LNCaP clone FGC (cell line): ENCODE measurements at regions not wholly inside any gene's neighbourhood (a gene's known extent, or its start where the extent isn't known, plus 50 kb on each side); places are given as distances from the start of the nearest gene placed in this dataset.

ENCODE experiments used
- DNase-seq: peaks from one replicate; pipeline ENCODE4 v3.0.0-alpha.2; 2011; ENCODE audit warnings: low read depth
- H3K4me3 ChIP-seq: 2 replicates; pipeline ENCODE4 v1.5.1; 2011; ENCODE audit warnings: mild to moderate bottlenecking, low read depth, low read length, control low read depth
- CTCF ChIP-seq: IDR thresholded peaks from 2 replicates; pipeline ENCODE4 v1.5.1; 2012; ENCODE audit warnings: mild to moderate bottlenecking; ENCODE audit not compliant: control insufficient read depth, insufficient read depth; ENCODE audit errors: extremely low read depth

GRCh38 chr12:88924162-88924561, 343.9 kb upstream of the KITLG start:
- no peak overlapping the region for H3K4me3 ChIP-seq
- peak; percentile 76 for DNase-seq
- no peak for TF ChIP-seq CTCF

DNA sequence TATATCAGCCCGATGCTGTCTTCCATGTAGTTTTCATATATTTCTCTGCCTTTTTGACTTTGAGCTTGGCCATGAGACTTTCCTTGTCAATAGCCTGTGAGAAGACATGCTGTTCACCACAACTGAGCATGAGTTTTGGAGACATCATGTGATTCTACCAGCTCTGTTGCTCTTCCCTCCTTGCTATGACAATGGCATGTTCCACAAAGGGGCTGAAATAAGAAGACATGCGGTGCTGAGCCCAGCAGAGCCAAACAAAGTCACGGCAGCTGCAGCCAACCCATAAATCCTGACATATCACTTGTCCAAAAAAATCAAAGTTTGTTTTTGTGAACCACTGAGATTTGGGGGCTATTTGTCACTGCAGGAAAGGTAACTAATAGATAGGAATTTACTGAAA, 343.4 kb upstream of the KITLG start:
- no peak overlapping the region for H3K4me3 ChIP-seq
- no peak for DNase-seq
- no peak for TF ChIP-seq CTCF

GRCh38 chr12:88922816-88923215, 342.5 kb upstream of the KITLG start:
- no peak for TF ChIP-seq CTCF
- DNase-seq: no peak
- H3K4me3 ChIP-seq: no peak overlapping the region

- no peak for DNase-seq
- no peak overlapping the region for H3K4me3 ChIP-seq
- no peak for TF ChIP-seq CTCF
Measured at GRCh38 chr12:88921890-88922532, 341.7 kb upstream of the KITLG start.

GRCh38 chr12:88921434-88921833, 341.2 kb upstream of the KITLG start:
- H3K4me3 ChIP-seq: no peak overlapping the region
- DNase-seq: no peak
- no peak for TF ChIP-seq CTCF

DNA sequence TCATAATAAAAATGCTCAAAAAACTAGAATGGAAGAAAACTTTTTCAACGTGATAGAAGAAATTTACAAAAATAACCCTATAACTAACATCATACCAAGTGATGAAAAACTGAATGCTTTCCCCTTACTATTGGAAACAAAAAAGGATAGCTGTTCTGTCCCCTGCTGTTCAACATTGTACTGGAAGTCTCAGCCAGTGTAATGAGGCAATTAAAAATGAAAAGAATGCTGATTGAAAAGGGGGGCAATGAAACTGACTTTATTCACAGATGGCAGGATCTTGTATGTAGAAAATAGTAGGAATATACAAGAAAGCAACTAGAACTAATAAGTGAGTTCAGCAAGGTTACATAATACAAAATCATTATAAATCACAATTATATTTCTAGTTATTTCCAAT, 337.9 kb upstream of the KITLG start:
- no peak for TF ChIP-seq CTCF
- H3K4me3 ChIP-seq: no peak overlapping the region
- no peak for DNase-seq

GRCh38 chr12:88914967-88915366, 334.7 kb upstream of the KITLG start:
- DNase-seq: no peak
- no peak overlapping the region for H3K4me3 ChIP-seq
- no peak for TF ChIP-seq CTCF
